HPDE6-E6E7 (cell line): ENCODE measurements at regions not wholly inside any gene's neighbourhood (a gene's known extent, or its start where the extent isn't known, plus 50 kb on each side); places are given as distances from the start of the nearest gene placed in this dataset.

Source experiments
- DNase-seq: peaks from one replicate; pipeline ENCODE4 v3.0.0; 2011; ENCODE audit warnings: missing footprints; ENCODE audit errors: extremely low spot score

GRCh38 chr4:31365006-31365690, 645.0 kb downstream of the PCDH7 start:
- no peak for DNase-seq

DNA sequence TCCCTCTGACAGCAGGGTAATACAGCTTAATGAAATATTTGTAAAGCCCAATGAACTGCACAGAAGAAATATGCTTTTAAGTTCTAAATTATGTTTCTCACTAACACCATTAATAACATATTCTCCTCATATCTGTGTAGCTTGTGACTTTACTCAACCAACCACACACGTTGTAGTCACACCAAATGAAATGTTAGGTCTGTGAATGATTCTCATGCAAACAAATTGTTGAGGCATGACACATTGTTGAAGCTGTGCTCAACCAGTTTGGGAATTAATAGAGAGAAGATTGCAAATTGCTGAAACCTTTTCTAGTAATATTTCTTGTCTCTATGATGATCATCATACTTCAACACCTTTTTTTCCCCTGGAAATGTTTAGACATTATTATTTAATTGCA, 645.9 kb downstream of the PCDH7 start:
- DNase-seq = no peak

DNA sequence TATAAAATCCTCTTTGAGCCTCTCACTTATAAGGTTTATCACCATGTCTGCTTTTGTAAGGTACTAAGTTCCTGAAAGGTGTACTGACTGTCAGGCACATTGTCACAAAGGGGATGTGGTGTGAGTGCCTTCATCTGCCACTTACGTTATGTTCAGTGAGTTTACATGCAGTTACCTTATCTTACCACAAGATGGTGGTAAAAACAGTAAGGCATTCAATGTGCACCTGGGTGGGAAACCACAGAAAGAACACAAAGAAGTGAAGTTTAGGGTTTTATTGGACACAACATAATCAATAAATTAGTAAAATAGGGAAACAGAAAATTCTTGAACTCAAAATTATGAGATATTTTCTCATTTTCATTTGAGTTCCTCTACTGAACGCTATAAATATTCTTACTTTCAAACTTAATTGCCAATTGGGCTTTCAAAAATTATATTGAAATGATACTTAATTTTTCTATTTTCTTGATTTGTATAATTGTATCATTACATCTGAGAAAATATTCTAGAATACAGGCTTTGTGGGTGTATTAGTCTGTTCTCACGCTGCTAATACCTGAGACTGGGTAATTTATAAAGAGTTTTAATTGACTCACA, 650.8 kb downstream of the PCDH7 start:
- peak; percentile 12 for DNase-seq

DNA sequence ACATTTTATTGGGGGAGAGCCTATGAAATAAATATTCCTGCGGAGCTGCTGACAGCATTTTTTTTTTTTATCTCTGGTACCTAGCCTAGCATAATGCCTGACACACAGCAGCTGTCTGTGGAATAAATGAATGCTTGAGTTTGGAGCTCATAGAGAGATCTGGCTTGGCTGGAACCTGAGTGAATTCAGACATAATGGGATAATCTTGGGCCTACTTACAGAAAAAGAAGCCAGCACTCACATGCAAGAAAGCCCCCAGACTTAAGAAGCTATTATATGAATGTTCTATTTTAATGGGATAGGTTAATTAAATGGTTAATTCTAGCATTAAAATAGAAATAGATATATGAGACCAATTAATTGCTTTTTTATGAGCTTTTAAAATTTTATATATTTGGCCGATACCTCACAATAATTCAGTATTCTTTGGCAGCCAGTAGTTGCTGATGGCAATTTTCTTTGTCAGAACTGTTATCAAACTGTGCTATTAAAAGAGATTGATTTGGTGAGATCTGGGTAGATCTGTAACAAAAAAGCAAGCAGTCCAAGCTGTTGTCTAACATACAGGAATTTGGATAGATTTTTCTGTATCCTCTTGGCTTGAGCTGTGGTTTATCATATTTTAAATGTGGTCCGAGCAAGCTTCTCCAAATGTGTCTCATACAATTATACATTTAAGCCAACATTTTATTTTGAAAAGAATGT, 654.2 kb downstream of the PCDH7 start:
- DNase-seq = no peak

- no peak for DNase-seq
Measured at GRCh38 chr4:31375936-31376335, 655.8 kb downstream of the PCDH7 start.

DNA sequence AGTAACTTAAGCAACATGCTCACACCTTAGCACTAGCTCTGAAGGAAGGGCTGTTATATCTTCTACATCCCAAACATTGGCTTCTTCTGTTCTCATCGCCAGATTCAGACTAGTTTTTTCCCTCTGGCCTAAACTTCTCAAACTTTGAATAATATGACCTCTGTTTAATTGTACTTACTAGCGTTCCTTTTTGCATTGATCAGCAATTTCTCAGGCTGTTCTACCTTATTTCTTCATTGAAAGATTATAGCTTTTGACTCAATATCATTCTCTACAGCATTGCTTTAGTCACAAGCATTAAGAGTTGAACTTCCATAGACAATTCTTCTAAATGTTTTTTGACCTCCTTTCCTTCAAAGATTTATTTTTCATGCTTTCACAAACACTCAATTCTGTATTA, 659.2 kb downstream of the PCDH7 start:
- no peak for DNase-seq

DNA sequence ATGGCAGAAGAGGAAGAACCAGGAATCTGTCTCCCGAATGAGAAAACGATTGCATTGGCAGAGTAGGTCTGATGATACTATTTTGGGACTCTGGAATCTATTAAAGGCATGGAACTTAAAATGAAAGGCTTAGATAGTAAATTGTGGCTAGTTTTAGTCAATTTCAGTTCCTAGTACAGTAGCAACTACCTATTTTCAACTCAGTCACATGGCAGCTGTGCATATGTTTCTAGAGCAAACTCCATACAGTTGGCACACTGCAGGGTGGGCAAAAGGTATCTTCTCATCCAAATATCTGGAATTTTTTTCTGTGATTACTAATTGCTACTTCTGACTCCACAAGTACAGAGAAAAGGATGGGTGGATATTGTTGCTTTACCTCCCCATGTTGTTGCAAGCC, 663.6 kb downstream of the PCDH7 start:
- DNase-seq = no peak

- no peak for DNase-seq
Measured at GRCh38 chr4:31390849-31391248, 670.7 kb downstream of the PCDH7 start.

DNA sequence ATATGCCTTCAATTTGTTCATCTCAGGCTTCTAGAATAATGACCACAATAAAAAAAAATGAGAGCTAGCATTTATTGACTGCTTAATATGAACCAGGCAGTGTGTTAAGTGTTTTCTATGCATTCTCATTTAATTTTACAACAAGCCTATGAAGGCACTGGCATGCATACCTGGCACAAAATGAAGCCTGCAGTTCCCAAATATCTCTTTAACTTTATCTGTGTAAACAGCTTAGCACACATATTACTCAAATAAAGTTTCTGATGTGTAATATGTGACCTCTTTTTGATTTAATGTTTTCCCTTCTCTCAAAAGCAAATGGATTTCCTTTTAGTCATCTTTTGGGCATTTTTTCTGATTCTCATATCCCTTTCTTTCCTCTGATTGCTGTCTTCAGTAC, 671.8 kb downstream of the PCDH7 start:
- DNase-seq = no peak

- no peak for DNase-seq
Measured at GRCh38 chr4:31392923-31393322, 672.8 kb downstream of the PCDH7 start.

- DNase-seq = no peak
Measured at GRCh38 chr4:31408121-31408520, 688.0 kb downstream of the PCDH7 start.

DNA sequence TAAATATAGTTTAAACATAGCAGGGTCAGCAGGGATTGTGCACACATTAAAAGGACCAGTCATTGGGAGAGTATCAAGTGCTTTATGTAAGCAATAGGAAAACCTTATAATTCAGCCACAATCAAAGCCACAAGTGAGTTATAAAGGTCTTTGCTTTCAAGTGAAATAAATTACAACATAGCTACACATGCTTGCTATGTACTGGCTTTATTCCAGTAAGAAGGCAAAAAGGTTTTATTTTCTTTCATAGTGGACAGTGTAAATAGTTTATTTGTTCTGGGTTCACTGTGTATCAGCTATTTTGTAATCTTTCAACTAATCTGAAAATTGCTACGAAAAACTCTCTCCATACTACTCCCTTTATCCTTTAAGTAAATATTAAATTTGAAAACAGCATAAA, 691.4 kb downstream of the PCDH7 start:
- no peak for DNase-seq

DNA sequence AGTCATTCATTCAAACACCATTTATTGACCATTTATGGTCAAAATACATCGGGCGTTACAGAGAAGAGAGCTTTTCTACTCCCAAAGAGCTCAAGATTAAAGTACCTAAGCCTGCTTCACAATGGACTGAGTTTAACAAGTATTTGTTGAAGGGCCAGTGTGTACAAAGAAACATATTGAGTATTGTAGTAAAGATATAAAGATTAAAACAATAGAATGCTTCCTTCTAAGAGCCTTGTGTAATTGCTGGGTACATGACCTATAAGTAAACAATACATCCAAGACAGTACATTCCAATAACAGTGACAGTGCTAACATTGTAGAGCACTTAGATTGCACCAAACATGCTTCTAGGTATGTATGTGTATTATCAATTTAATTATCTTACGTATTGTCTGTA, 695.5 kb downstream of the PCDH7 start:
- DNase-seq = no peak

DNA sequence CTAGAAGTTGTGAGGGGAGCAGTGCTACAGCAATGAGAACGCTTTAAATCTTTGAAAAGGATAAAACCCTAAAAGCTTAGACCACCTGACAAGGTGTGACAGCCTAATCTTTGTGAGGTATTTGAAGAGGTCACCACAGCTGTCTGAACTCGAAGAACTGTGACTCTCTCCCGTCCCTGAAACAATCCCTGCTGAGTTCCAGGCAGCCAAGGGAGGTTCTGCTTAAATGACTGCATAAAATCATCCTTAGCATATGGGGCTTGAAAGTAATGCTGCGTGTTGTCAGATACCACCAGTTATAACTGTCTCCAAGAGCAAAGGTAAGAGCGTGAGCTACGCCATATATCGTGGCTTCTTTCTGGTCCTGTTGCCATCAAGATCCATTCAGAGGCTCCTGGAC, 696.3 kb downstream of the PCDH7 start:
- DNase-seq = no peak

DNA sequence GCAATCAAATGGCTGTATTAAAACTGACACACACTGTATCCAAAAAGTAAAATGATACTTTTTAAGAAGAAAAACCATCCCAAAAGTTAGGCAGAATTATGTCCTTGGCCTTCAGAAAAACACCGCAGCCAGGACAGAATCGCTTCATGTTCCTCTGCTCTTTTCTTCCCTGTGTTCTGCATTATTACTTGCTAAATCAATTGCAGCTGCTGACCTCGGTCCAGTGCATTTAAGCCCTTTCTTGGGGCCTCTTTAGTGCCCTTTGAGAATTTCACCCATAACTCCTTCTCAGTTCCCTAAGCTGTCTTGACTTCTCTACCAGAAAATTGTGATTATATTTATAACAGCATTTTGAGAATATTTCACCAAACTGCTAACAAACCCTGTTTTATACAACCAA, 696.9 kb downstream of the PCDH7 start:
- no peak for DNase-seq

- DNase-seq = no peak
Measured at GRCh38 chr4:31422006-31422405, 701.8 kb downstream of the PCDH7 start.

GRCh38 chr4:31427691-31428090, 707.5 kb downstream of the PCDH7 start:
- DNase-seq = no peak

- DNase-seq = no peak
Measured at GRCh38 chr4:31442236-31442635, 722.1 kb downstream of the PCDH7 start.

DNA sequence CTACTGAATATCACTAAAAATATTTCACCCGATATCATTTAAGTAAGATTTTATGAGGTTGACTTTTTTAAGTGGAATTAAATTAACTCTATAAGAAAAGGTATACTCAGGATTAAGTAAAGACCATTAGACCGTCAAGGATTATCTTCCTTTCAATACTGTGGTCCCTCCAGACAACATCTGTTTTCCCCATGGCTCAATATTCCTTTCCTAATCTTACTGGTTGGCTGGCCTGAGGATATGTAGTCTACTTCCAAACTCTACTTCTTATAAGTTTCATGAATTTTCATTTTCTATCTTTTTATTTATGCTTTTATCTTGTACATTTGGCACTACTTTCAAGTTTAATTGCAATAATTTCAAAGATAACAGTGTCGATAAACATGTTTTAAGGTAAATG, 725.4 kb downstream of the PCDH7 start:
- DNase-seq = no peak

- no peak for DNase-seq
Measured at GRCh38 chr4:31455612-31456011, 735.4 kb downstream of the PCDH7 start.

DNA sequence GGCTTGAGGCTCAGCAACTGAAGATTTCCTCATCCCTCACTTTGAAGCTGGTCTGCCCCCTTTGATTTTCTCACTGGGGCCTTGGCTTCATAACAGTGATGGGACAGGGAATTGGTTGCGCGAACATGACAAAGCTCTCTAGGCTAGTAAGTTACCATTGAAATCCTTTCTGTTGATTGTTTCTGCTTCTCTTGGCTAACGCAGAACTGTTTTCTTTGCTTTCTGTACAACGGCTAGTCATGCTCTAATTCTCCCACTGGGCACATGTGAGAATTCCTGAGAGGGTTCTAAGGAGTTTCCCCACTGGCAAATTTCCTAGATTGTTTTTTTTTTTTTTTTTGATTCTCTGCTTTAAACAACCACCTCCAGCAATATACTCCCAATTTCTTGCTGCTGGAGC, 738.6 kb downstream of the PCDH7 start:
- DNase-seq = no peak

- peak; percentile 4 for DNase-seq
Measured at GRCh38 chr4:31461421-31461820, 741.3 kb downstream of the PCDH7 start.

GRCh38 chr4:31467781-31468180, 747.6 kb downstream of the PCDH7 start:
- DNase-seq = no peak
